ENCODE measurements at regions not wholly inside any gene's neighbourhood (a gene's known extent, or its start where the extent isn't known, plus 50 kb on each side); places are given as distances from the start of the nearest gene placed in this dataset.

- no peak overlapping the region for H3K4me3 ChIP-seq (ENCODE audit: low read depth, low read length)
- no peaks in the 10 kb centered on the region for H3K9me3 ChIP-seq (ENCODE audit: control insufficient read depth, insufficient read depth, low read depth, low read length)
- TF ChIP-seq PRDM6 (tag by site-specific recombination; IDR thresholded peaks at IDR 0.05) (0 out of 2 replicates have a peak, but pooled peaks have one; percentile 15), ZNF704 (tag by site-specific recombination; IDR thresholded peaks at IDR 0.05) (no peak), ZNF600 (tag by site-specific recombination; IDR thresholded peaks at IDR 0.05) (peak; percentile 61; the same call in 1 of the 2 replicates), PRDM10 (tag by site-specific recombination; IDR thresholded peaks at IDR 0.05) (peak; percentile 39; the same call in 1 of the 2 replicates)
- no peak overlapping the region for H3K27ac ChIP-seq (ENCODE audit: extremely low read depth, low read depth, low read length)
- H3K4me1 ChIP-seq (ENCODE audit: control insufficient read depth, insufficient read depth, low read length): peaks cover 3% of the 10 kb centered on the region; the same call in 1 of the 2 replicates
- ChIA-PET CTCF (no interaction called here), POLR2A (interaction anchor here (1.3 kb wide), 1 partner anchor 69 kb away, joined by 5 read pairs; the partner anchor contains the start of gene CEP78)
- H3K36me3 ChIP-seq (ENCODE audit: control insufficient read depth in 2 of 2, insufficient read depth in 1 of 2, low read length in 2 of 2): no peaks in the 10 kb centered on the region
Measured at GRCh38 chr9:78167356-78167755, 68.5 kb upstream of the CEP78 start.

GRCh38 chr9:78163834-78164233 lies 72.0 kb upstream of the CEP78 start:
- H3K4me1 ChIP-seq (ENCODE audit: control insufficient read depth, insufficient read depth, low read length): peaks cover 3% of the 10 kb centered on the region; the same call in 1 of the 2 replicates
- H3K4me3 ChIP-seq (ENCODE audit: low read depth, low read length): no peak overlapping the region
- H3K9me3 ChIP-seq (ENCODE audit: control insufficient read depth, insufficient read depth, low read depth, low read length): no peaks in the 10 kb centered on the region
- no peak overlapping the region for H3K27ac ChIP-seq (ENCODE audit: extremely low read depth, low read depth, low read length)
- TF ChIP-seq SETDB1 (IDR thresholded peaks at IDR 0.05; ENCODE audit: insufficient read length, low read length) (peak; percentile 23), SP3 (tag by site-specific recombination; IDR thresholded peaks at IDR 0.05) (no peak), AEBP2 (tag by site-specific recombination; IDR thresholded peaks at IDR 0.05; ENCODE audit: borderline replicate concordance) (no peak)
- POLR2A ChIA-PET: no interaction called here
- no peaks in the 10 kb centered on the region for H3K36me3 ChIP-seq (ENCODE audit: control insufficient read depth in 2 of 2, insufficient read depth in 1 of 2, low read length in 2 of 2)
- CTCF ChIA-PET: no interaction called here

GRCh38 chr9:78158286-78158685 lies 77.6 kb upstream of the CEP78 start:
- Histone ChIP-seq H3K36me3 (ENCODE audit: control insufficient read depth in 2 of 2, insufficient read depth in 1 of 2, low read length in 2 of 2) (no peaks in the 10 kb centered on the region), H3K4me3 (ENCODE audit: low read depth, low read length) (no peak overlapping the region), H3K4me1 (ENCODE audit: control insufficient read depth, insufficient read depth, low read length) (no peaks in the 10 kb centered on the region), H3K27ac (ENCODE audit: extremely low read depth, low read depth, low read length) (no peak overlapping the region), H3K9me3 (ENCODE audit: control insufficient read depth, insufficient read depth, low read depth, low read length) (no peaks in the 10 kb centered on the region)
- TF ChIP-seq ZNF366 (tag by site-specific recombination; conservative IDR thresholded peaks at IDR 0.05): no peak
- TF ChIP-seq ZFP37 (tag by site-specific recombination; IDR thresholded peaks at IDR 0.05): no peak
- TF ChIP-seq ZNF148 (tag by site-specific recombination; IDR thresholded peaks at IDR 0.05; ENCODE audit: borderline replicate concordance): no peak
- no peak for TF ChIP-seq ZNF175 (tag by site-specific recombination; IDR thresholded peaks at IDR 0.05)
- TF ChIP-seq ZNF776 (tag by site-specific recombination; IDR thresholded peaks at IDR 0.05; ENCODE audit: borderline replicate concordance): no peak
- ChIA-PET CTCF (no interaction called here), POLR2A (no interaction called here)
